ENCODE measurements at regions not wholly inside any gene's neighbourhood (a gene's known extent, or its start where the extent isn't known, plus 50 kb on each side); places are given as distances from the start of the nearest gene placed in this dataset.

DNA sequence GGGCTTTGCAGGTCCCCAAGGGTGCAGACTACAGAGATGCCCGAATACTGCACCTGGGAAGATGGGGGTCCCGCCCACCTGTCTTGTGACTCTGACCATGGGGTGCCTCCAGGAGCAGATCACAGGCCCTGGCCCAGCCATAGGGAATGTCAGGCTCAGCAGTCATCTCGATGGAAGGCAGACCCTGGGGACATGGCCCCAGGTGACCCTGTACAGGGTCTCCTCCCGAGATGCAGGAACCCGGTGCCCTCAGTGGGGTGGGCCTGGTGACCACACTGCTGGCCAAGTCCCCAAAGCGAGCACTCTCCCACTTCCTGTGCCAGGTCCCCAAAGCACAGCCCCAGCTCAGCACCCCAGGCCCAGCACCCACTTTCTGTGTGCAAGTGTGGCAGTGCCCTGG is 903.7 kb upstream of the USP15 start:
- Mint-ChIP-seq H3K4me1 (ENCODE audit: low read depth) (no peaks in the 10 kb centered on the region), H3K36me3 (ENCODE audit: low read depth) (no peaks in the 10 kb centered on the region), H3K4me3 (no peak overlapping the region), H3K27me3 (no peaks in the 10 kb centered on the region), H3K27ac (no peak overlapping the region), H3K9me3 (no peaks in the 10 kb centered on the region)
- ATAC-seq: no peak
- TF ChIP-seq CTCF (IDR thresholded peaks at IDR 0.05): no peak
- ChIA-PET POLR2A (no interaction called here), CTCF (no interaction called here)
- intact Hi-C loops (cut with micrococcal nuclease): no loop called here
- DNase-seq: no peak

DNA sequence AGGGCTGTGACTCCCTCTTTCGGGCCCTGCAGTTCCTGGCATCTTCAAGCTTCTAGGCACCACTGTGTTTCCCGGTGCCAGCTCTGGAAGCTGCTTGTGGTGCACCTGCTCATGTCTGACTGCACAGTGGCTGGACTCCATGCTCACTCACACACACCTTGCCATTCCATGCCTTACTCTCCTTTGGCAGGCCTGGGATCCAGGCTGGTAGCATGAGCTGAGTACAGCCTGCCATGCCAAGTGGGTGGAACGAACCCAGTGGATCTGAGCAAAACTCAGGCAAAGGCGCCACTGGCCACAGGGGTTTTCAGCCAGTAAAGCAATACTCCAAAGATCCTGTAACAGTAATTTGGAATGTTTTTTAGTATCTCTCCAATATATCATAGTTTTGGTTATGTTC is 902.7 kb upstream of the USP15 start:
- no peak for ATAC-seq
- Mint-ChIP-seq H3K27me3 (no peaks in the 10 kb centered on the region), H3K27ac (no peak overlapping the region), H3K36me3 (ENCODE audit: low read depth) (no peaks in the 10 kb centered on the region), H3K4me3 (no peak overlapping the region), H3K4me1 (ENCODE audit: low read depth) (no peaks in the 10 kb centered on the region), H3K9me3 (no peaks in the 10 kb centered on the region)
- DNase-seq: no peak
- intact Hi-C loops (cut with micrococcal nuclease): no loop called here
- TF ChIP-seq CTCF (IDR thresholded peaks at IDR 0.05): no peak
- CTCF ChIA-PET: no interaction called here
- POLR2A ChIA-PET: no interaction called here

DNA sequence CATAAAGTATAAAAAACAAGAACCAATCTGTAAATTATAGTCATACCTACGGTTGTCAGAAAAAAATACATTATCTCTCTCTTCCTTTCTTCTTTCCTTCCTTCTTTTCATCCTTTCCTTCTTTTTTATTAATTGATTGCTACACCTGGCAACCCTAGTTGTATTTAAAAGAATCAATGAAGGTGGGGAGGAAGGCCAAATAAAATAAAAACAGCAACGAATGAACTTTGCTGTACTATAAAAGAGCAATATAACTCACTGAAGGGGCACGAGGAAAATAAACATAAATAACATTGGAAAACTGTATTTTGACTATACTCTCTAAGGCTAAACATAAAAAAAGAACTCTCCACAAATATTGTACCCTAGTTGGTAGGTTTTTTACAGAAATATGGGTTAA is 898.2 kb upstream of the USP15 start:
- no peak for TF ChIP-seq CTCF (IDR thresholded peaks at IDR 0.05)
- DNase-seq (no peak), ATAC-seq (no peak)
- Mint-ChIP-seq H3K27me3 (no peaks in the 10 kb centered on the region), H3K27ac (no peak overlapping the region), H3K4me3 (no peak overlapping the region), H3K36me3 (ENCODE audit: low read depth) (no peaks in the 10 kb centered on the region), H3K4me1 (ENCODE audit: low read depth) (no peaks in the 10 kb centered on the region), H3K9me3 (no peaks in the 10 kb centered on the region)
- CTCF ChIA-PET: no interaction called here
- intact Hi-C loops (cut with micrococcal nuclease): no loop called here
- POLR2A ChIA-PET: no interaction called here

- TF ChIP-seq CTCF (IDR thresholded peaks at IDR 0.05): no peak
- Mint-ChIP-seq H3K36me3 (ENCODE audit: low read depth) (no peaks in the 10 kb centered on the region), H3K9me3 (no peaks in the 10 kb centered on the region), H3K27ac (no peak overlapping the region), H3K4me3 (no peak overlapping the region), H3K27me3 (no peaks in the 10 kb centered on the region), H3K4me1 (ENCODE audit: low read depth) (no peaks in the 10 kb centered on the region)
- POLR2A ChIA-PET: no interaction called here
- CTCF ChIA-PET: no interaction called here
- ATAC-seq (no peak), DNase-seq (no peak)
- intact Hi-C loops (cut with micrococcal nuclease): no loop called here
These were observed 895.2 kb upstream of the USP15 start for GRCh38 chr12:61365001-61365400.

GRCh38 chr12:61367281-61367785 is 892.9 kb upstream of the USP15 start:
- ChIA-PET POLR2A (no interaction called here), CTCF (no interaction called here)
- Mint-ChIP-seq H3K4me3 (no peak overlapping the region), H3K36me3 (ENCODE audit: low read depth) (no peaks in the 10 kb centered on the region), H3K9me3 (no peaks in the 10 kb centered on the region), H3K4me1 (ENCODE audit: low read depth) (no peaks in the 10 kb centered on the region), H3K27ac (no peak overlapping the region), H3K27me3 (no peaks in the 10 kb centered on the region)
- DNase-seq (no peak), ATAC-seq (no peak)
- TF ChIP-seq CTCF (IDR thresholded peaks at IDR 0.05): no peak
- intact Hi-C loops (cut with micrococcal nuclease): no loop called here
